HG03432 (cell line): ENCODE measurements at regions not wholly inside any gene's neighbourhood (a gene's known extent, or its start where the extent isn't known, plus 50 kb on each side); places are given as distances from the start of the nearest gene placed in this dataset.

ENCODE experiments used
- ATAC-seq: cut with Tn5 transposase; IDR thresholded peaks from one replicate; pipeline ENCODE4 v1.9.1; 2021; ENCODE audit warnings: mild to moderate bottlenecking, moderate library complexity; ENCODE audit not compliant: unreplicated experiment

DNA sequence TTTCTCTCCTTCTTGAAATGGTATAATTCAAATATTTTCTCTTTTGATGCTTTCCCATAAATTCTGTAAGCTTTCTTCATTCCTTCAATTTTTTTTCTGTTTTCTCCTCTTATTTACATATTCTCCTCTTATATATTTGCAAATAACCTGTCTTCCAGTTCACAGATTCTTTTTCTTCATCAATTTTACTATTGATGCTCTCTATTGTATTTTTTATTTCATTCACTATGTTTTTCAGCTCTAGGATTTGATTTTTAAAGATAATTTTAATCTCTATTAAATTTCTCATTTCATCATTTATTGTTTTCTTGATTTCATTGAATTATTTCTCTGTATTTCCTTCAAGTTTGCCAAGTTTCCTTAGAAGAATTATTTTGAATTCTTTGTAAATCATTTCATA lies 54.0 kb upstream of the PRPS1L1 start:
- ATAC-seq, result no peak

- no peak for ATAC-seq
Measured at GRCh38 chr7:18082169-18082568, 54.5 kb upstream of the PRPS1L1 start.

DNA sequence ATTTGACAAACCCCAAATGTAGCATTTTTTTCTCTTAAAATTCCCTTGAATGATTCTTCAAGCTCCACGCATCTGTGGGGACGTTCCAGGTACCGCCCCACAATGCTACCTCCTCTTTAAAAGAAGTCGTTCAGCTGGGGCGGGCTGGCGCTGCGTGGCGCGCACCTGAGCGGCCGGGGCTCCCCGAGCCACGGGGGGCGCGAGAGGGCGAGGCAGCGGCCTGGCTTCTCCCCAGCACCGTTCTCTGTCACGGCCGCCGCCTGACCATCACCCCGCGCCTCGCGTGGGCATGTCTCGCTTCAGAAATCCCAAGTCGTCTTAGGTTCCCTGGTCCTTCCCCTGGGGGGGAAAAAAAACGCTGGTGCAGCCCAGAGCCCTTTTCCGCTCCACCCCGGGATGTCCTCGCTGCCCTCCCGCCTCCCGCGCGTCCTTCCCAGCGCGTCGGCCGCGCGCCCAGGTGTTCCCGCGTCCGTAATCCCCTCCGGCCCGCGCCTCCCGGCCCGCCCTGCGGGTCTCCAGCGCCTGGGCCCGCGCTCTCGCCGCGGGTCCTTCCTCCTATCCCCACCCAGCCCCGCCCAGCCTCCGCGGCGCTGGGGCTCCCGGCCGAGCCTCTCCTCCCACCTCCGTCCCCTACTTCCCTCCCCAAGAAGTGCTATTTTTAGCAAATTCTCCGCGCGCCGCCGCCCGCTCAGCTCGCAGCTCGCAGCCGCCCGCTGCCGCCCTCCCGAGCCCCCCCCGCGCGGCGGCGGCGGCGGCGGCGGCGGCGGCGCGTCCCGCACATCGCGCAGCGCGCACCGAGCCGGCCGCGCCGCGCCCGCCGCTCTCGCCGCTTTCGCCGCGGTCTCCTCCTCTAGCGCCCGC lies 58.7 kb upstream of the PRPS1L1 start:
- no peak for ATAC-seq

DNA sequence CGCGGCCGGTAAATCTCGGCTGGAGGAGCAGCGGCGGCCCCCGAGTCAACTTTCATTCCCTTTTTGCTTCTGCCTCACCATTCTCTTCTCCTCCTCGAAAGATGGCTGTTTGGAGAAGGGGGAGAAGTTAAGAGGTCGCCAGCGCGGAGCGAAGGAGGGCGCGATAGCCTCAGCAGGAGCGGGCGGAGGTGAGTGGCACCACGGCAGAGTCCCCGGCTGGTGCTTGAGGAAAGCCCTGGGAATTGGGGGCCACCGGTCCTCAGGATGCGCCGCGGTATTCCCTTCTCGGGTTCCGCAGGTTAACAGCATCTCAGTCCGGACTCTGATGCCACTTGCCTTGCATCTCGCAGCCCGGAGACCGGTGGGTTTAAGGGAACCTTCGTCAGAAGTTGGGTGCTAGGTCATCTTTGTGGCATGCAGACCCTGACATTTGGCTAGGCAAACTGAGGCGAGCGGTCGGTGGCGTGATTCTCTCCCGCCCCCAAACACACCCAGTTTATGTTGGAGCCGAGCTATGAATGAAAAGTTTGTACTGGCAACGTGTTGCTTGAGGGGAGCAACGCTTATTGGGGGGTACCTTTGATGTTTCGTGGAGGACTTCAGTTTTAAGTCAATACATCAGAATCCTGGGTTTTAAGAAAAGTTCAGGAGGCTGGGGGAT lies 59.5 kb upstream of the PRPS1L1 start:
- no peak for ATAC-seq

DNA sequence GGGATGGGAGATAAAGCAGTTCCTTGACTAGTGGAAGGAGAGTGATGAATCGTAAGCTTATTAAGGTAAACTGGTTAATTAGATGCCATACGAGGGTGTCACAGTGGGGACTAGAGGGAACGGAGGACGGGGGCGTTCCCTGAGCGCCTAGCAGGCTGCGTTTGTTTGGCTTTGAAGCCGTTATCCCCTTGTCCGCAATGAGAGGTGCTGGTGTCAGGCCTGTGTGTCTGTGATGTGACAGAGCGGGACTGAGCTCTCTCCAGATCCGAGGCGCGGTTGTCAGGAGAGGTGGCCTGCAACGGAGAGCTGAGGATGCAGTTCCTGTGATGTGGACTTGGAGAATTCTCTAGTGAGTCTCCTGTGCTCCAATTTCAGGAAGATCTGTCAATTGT lies 60.0 kb upstream of the PRPS1L1 start:
- no peak for ATAC-seq

GRCh38 chr7:18096087-18096486 lies 68.4 kb upstream of the PRPS1L1 start:
- no peak for ATAC-seq

- ATAC-seq, result no peak
Measured at GRCh38 chr7:18102576-18102975, 74.9 kb upstream of the PRPS1L1 start.

- ATAC-seq, result no peak
Measured at GRCh38 chr7:18103436-18104218, 76.0 kb upstream of the PRPS1L1 start.

DNA sequence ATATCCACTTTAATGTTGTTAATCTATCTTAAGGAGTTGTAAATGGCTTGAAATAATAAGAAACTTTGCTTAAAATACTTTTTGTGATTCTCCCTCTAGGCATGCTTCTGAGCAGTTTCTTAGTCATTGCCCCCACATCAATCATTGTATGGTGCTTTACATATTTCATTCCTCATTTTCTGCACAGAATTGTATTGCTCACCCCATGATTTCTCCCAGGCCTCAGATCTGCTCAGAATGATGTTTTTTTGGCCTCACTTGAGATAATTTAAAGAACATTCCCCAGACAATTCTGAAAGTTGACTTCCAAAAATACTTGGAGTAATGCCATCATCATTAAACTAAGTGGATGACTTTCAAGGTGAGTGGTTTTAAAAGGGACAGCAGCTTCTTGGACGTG lies 82.1 kb upstream of the PRPS1L1 start:
- ATAC-seq, result no peak

DNA sequence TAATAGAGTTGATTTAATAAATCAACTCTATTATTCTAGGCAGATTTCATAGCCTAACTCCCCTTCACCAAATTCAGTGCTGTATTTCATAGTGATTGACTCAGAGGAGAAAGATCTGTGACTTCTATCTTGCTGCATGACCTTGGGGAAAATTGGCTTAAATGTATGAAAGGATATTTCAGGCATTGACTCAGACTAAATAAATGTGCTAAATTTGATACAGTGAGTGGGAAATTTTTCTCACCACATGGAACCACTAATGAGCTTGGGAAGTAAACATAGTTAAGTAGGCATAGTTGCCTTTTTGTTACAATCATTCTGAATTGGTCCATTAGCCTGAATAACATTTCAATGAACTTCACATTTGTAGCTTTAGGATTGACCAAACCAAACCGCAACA lies 89.0 kb upstream of the PRPS1L1 start:
- ATAC-seq, result no peak

DNA sequence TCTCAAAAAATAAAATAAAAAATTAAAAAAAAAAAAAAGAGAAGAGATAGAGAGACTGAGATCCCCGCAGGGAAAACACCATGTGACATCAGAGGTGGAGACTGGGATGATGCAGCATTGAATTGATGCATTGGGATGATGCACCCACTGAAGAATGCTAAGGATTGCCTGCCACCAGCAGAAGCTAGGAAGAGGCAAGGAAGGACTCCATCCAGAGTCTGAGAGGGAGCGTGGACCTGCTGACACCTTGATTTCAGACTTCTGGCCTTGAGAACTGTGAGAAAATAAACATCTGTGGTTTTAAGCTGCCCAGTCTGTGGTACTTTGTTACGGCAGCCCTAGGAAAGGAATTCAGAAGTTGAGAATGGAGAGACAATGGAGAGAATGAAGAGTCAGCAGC lies 89.8 kb upstream of the PRPS1L1 start:
- no peak for ATAC-seq

DNA sequence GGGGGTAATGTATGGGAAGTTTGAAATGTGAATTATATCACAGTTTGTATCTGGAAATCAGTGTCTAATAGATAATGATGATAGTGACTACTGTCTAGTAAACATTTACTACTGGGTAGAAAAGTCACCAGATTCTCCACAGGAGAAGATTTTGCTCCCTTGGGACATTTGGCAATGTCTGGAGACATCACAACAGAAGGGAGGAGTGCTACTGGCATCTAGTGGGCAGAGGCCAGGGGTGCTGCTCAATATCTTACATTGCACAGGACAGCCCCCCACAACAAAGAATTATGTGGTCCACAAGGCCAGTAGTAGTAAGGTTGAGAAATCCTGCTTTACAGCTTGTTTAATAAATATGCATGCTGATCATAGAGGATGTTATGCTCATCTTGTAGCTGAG lies 92.3 kb upstream of the PRPS1L1 start:
- ATAC-seq, result no peak

DNA sequence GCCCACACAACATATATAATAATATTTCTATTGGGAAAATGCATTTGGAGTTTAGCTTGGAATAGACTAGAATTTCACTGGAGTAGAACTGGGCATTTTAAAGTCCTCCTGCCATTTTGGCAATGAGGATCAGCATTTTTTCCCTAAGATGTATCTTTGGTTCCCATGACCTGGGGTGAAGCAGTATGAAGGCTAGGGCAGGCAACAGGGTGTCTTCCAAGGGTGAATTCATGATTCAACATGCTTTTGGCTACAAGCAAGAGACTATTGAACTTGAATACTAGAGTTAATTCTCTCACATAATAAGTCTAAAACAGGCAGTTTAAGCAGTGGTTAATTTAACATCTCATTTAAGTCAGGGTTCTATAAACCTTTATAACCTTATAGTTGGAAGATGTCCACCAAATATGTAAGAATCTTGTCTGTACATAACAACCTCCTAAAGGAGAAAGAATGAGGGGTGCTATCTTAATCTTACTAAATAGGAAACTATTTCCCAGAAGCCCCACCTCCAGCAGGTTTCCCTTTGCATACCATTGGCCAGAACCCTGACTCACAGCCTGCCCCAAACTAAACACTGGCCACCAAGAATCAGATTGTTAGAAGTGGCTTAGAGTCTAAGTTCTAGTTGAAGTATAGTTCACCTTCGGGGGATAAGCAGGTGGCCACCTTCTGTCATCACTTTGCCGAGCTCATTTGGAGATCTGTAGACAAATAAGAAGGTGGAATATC lies 96.0 kb upstream of the PRPS1L1 start:
- ATAC-seq, result no peak

GRCh38 chr7:18125476-18125875 lies 97.8 kb upstream of the PRPS1L1 start:
- no peak for ATAC-seq

- no peak for ATAC-seq
Measured at GRCh38 chr7:18126281-18126680, 98.6 kb upstream of the PRPS1L1 start.

DNA sequence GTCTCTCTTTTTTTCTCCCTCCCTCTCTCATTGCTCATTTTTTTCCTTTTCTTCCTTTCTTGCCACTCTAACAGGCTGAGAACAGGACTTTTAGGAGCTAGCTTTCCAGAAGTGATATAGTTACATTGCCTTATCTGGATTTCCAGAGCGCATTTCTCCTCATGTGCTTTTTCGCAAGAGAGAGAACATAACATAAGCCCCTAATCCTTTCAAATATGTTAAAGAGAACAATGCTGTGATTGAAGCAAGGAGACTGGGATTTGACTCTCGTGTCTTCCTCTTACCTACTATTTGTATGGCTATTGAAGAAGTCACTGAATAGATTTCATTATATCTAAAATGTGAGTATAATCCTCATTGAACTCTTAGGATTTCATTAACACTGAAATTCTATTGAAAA lies 101.2 kb upstream of the PRPS1L1 start:
- no peak for ATAC-seq

- ATAC-seq, result no peak
Measured at GRCh38 chr7:18132811-18133210, 105.2 kb upstream of the PRPS1L1 start.

- no peak for ATAC-seq
Measured at GRCh38 chr7:18133921-18134320, 106.3 kb upstream of the PRPS1L1 start.

DNA sequence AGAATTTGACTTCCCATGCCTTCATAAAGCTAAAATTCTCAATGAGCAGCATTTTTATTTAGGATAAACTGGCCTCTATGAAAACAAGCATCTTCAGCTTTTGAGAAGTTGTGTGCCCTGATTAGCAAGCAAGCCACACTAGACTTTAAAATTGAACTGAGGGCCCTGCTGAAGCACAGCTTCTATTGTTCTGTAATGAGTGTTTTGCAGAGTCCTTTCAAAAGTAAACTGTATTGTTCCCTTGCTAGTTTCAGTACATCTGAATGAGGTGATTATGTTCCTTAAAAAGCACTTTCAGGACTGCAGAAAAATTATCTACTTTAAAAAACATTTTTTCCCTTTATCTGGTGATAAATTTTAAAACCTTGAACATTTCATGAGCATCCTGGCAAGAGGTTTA lies 113.3 kb upstream of the PRPS1L1 start:
- ATAC-seq, result no peak

- no peak for ATAC-seq
Measured at GRCh38 chr7:18144166-18144565, 116.5 kb upstream of the PRPS1L1 start.

GRCh38 chr7:18145160-18145559 lies 117.5 kb upstream of the PRPS1L1 start:
- ATAC-seq, result no peak
